OCI-LY7 (cell line): ENCODE measurements at regions not wholly inside any gene's neighbourhood (a gene's known extent, or its start where the extent isn't known, plus 50 kb on each side); places are given as distances from the start of the nearest gene placed in this dataset.

Experiments
- CTCF ChIP-seq: fragments of 200-600 bp; sonication (generic); conservative IDR thresholded peaks from 2 replicates; pipeline ENCODE4 v1.5.1; 2014; ENCODE audit warnings: mild to moderate bottlenecking, antibody characterized with exemption, low read length, moderate library complexity, mixed read lengths
- EZH2phosphoT487 ChIP-seq: fragments of 200-600 bp; sonication (generic); IDR thresholded peaks from 2 replicates; pipeline ENCODE4 v1.6.1; 2018; ENCODE audit warnings: low read depth, borderline replicate concordance, mild to moderate bottlenecking, mixed run types, antibody characterized with exemption, low read length, moderate library complexity, mixed read lengths

DNA sequence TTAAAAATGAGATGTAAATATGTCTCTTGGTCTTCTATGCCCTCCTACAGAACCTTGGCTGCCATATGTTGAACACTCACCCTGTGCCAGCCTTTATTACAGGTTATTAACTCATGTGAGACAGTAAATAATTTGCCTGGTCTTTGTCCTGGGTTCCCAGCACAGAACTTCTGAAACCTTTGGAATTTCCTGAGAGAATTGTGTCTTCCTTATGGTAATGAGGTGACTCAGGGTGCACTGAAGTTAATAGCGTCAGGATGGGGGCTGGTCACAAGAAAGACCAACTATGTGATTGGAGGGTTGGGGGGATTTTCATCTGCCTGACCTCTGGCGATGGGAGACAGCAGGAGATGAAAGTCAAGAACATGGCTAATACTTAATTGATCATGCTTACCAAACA, 289.8 kb upstream of the STS start:
- TF ChIP-seq CTCF (no peak), EZH2phosphoT487 (no peak)
